GM06990 (cell line): ENCODE measurements at regions not wholly inside any gene's neighbourhood (a gene's known extent, or its start where the extent isn't known, plus 50 kb on each side); places are given as distances from the start of the nearest gene placed in this dataset.

Experiments
- DNase-seq: peaks from one replicate; pipeline ENCODE4 v3.0.0-alpha.2; 2011; ENCODE audit not compliant: insufficient read length; ENCODE audit errors: extremely low read depth
- H3K27me3 ChIP-seq: replicated peaks from 2 replicates; pipeline ENCODE4 v1.6.0; 2011; ENCODE audit warnings: low read length; ENCODE audit not compliant: control insufficient read depth, insufficient read depth
- H3K36me3 ChIP-seq: 2 replicates; pipeline ENCODE4 v1.5.1; 2011; ENCODE audit warnings: low read length; ENCODE audit not compliant: control insufficient read depth, insufficient read depth
- H3K4me3 ChIP-seq: replicated peaks from 2 replicates; pipeline ENCODE4 v1.5.1; 2011; ENCODE audit warnings: low read depth, mild to moderate bottlenecking, control low read depth, low read length
- CTCF ChIP-seq: IDR thresholded peaks from 2 replicates; pipeline ENCODE4 v1.5.1; 2011; ENCODE audit warnings: low read length, control low read depth, mild to moderate bottlenecking, inconsistent platforms; ENCODE audit not compliant: insufficient read depth, poor library complexity, severe bottlenecking

GRCh38 chr12:74610711-74611110, 73.1 kb downstream of the ATXN7L3B start:
- no peaks in the 10 kb centered on the region for H3K27me3 ChIP-seq
- TF ChIP-seq CTCF, result no peak
- H3K36me3 ChIP-seq, result no peaks in the 10 kb centered on the region
- no peak for DNase-seq
- no peak overlapping the region for H3K4me3 ChIP-seq

- Histone ChIP-seq H3K27me3 (no peaks in the 10 kb centered on the region), H3K36me3 (no peaks in the 10 kb centered on the region), H3K4me3 (no peak overlapping the region)
- TF ChIP-seq CTCF, result no peak
- DNase-seq, result no peak
These were observed 76.8 kb downstream of the ATXN7L3B start for GRCh38 chr12:74614426-74614825.

- no peak for TF ChIP-seq CTCF
- no peak for DNase-seq
These were observed 81.4 kb downstream of the ATXN7L3B start for GRCh38 chr12:74619084-74619483.

GRCh38 chr12:74619884-74620283, 82.2 kb downstream of the ATXN7L3B start:
- DNase-seq, result no peak
- Histone ChIP-seq H3K36me3 (no peaks in the 10 kb centered on the region), H3K4me3 (no peak overlapping the region), H3K27me3 (no peaks in the 10 kb centered on the region)
- TF ChIP-seq CTCF, result no peak

More at GRCh38 chr12:74619084-74619483, 81.4 kb downstream of the ATXN7L3B start:
- Histone ChIP-seq H3K27me3 (no peaks in the 10 kb centered on the region), H3K4me3 (no peak overlapping the region), H3K36me3 (no peaks in the 10 kb centered on the region)

- no peak overlapping the region for H3K4me3 ChIP-seq
- H3K27me3 ChIP-seq, result no peaks in the 10 kb centered on the region
- DNase-seq, result no peak
- H3K36me3 ChIP-seq, result no peaks in the 10 kb centered on the region
- TF ChIP-seq CTCF, result no peak
These were observed 83.3 kb downstream of the ATXN7L3B start for GRCh38 chr12:74620921-74621320.

GRCh38 chr12:74624201-74624600, 86.6 kb downstream of the ATXN7L3B start:
- no peak for TF ChIP-seq CTCF
- Histone ChIP-seq H3K27me3 (no peaks in the 10 kb centered on the region), H3K4me3 (no peak overlapping the region), H3K36me3 (no peaks in the 10 kb centered on the region)
- no peak for DNase-seq
